ENCODE measurements at regions not wholly inside any gene's neighbourhood (a gene's known extent, or its start where the extent isn't known, plus 50 kb on each side); places are given as distances from the start of the nearest gene placed in this dataset.
"Not testable (repeated sequence)": the region's sequence is repeated elsewhere in the genome, so short reads cannot be mapped to it uniquely, and the experiment has no call there.

- not testable (repeated sequence) for DNase-seq
These were observed 245.0 kb upstream of the CDH2 start for GRCh38 chr18:28421950-28422349.

GRCh38 chr18:28412521-28412920 is 235.6 kb upstream of the CDH2 start:
- DNase-seq = no peak

GRCh38 chr18:28411806-28412205 is 234.9 kb upstream of the CDH2 start:
- no peak for DNase-seq

GRCh38 chr18:28409811-28410210 is 232.9 kb upstream of the CDH2 start:
- DNase-seq = no peak

- DNase-seq = no peak
These were observed 231.6 kb upstream of the CDH2 start for GRCh38 chr18:28408528-28408927.

GRCh38 chr18:28407681-28408080 is 230.8 kb upstream of the CDH2 start:
- no peak for DNase-seq

- no peak for DNase-seq
These were observed 229.6 kb upstream of the CDH2 start for GRCh38 chr18:28406533-28406932.

- no peak for DNase-seq
These were observed 227.8 kb upstream of the CDH2 start for GRCh38 chr18:28404694-28405093.

GRCh38 chr18:28399781-28400362 is 222.9 kb upstream of the CDH2 start:
- no peak for DNase-seq

GRCh38 chr18:28398471-28398870 is 221.5 kb upstream of the CDH2 start:
- no peak for DNase-seq

GRCh38 chr18:28390022-28390421 is 213.1 kb upstream of the CDH2 start:
- DNase-seq = no peak

GRCh38 chr18:28382215-28382879 is 205.4 kb upstream of the CDH2 start:
- DNase-seq = no peak

GRCh38 chr18:28372186-28372585 is 195.3 kb upstream of the CDH2 start:
- DNase-seq = no peak

GRCh38 chr18:28366676-28367075 is 189.7 kb upstream of the CDH2 start:
- no peak for DNase-seq

- DNase-seq = no peak
These were observed 188.5 kb upstream of the CDH2 start for GRCh38 chr18:28365411-28365831.

- DNase-seq = no peak
These were observed 186.2 kb upstream of the CDH2 start for GRCh38 chr18:28363124-28363523.

- DNase-seq = no peak
These were observed 182.2 kb upstream of the CDH2 start for GRCh38 chr18:28359176-28359575.

GRCh38 chr18:28357766-28358401 is 181.0 kb upstream of the CDH2 start:
- DNase-seq = no peak

GRCh38 chr18:28350821-28351220 is 173.9 kb upstream of the CDH2 start:
- no peak for DNase-seq

GRCh38 chr18:28342231-28342630 is 165.3 kb upstream of the CDH2 start:
- no peak for DNase-seq

GRCh38 chr18:28338316-28338715 is 161.4 kb upstream of the CDH2 start:
- no peak for DNase-seq

- DNase-seq = no peak
These were observed 157.6 kb upstream of the CDH2 start for GRCh38 chr18:28334516-28334915.

- no peak for DNase-seq
These were observed 155.1 kb upstream of the CDH2 start for GRCh38 chr18:28332071-28332470.

GRCh38 chr18:28331551-28331950 is 154.6 kb upstream of the CDH2 start:
- DNase-seq = no peak

GRCh38 chr18:28313602-28314001 is 136.7 kb upstream of the CDH2 start:
- DNase-seq = no peak
